Ishikawa (cell line): ENCODE measurements at regions not wholly inside any gene's neighbourhood (a gene's known extent, or its start where the extent isn't known, plus 50 kb on each side); places are given as distances from the start of the nearest gene placed in this dataset.

Experiments
- CEBPB ChIP-seq: IDR thresholded peaks from 2 replicates; pipeline ENCODE4 v1.6.1; 2012
- CREB1 ChIP-seq: IDR thresholded peaks from 2 replicates; pipeline ENCODE4 v1.6.1; 2012; ENCODE audit warnings: low read depth
- EGR1 ChIP-seq: IDR thresholded peaks from 2 replicates; pipeline ENCODE4 v1.6.1; 2012
- EP300 ChIP-seq: IDR thresholded peaks from 2 replicates; pipeline ENCODE4 v1.6.1; 2012; ENCODE audit warnings: borderline replicate concordance
- FOXM1 ChIP-seq: IDR thresholded peaks from 2 replicates; pipeline ENCODE4 v1.6.1; 2012; ENCODE audit warnings: low read depth, borderline replicate concordance
- NFIC ChIP-seq: IDR thresholded peaks from 2 replicates; pipeline ENCODE4 v1.6.1; 2012
- RAD21 ChIP-seq: IDR thresholded peaks from 2 replicates; pipeline ENCODE4 v1.6.1; 2012; ENCODE audit warnings: low read depth
- REST ChIP-seq: IDR thresholded peaks from 2 replicates; pipeline ENCODE4 v1.6.1; 2012; ENCODE audit warnings: low read depth, mild to moderate bottlenecking
- TAF1 ChIP-seq: IDR thresholded peaks from 2 replicates; pipeline ENCODE4 v1.6.1; 2012; ENCODE audit warnings: low read depth, mild to moderate bottlenecking
- TCF12 ChIP-seq: IDR thresholded peaks from 2 replicates; pipeline ENCODE4 v1.6.1; 2012; ENCODE audit warnings: low read depth
- TEAD4 ChIP-seq: IDR thresholded peaks from 2 replicates; pipeline ENCODE4 v1.6.1; 2012
- USF1 ChIP-seq: IDR thresholded peaks from 2 replicates; pipeline ENCODE4 v1.6.1; 2012
- YY1 ChIP-seq: IDR thresholded peaks from 2 replicates; pipeline ENCODE4 v1.6.1; 2012; ENCODE audit warnings: low read depth
- ZBTB7A ChIP-seq: IDR thresholded peaks from 2 replicates; pipeline ENCODE4 v1.6.1; 2012; ENCODE audit warnings: low read depth
- TF ChIP-seq, protein P1 (sequence below): IDR thresholded peaks from 2 replicates; pipeline ENCODE4 v1.6.1; 2012

DNA sequence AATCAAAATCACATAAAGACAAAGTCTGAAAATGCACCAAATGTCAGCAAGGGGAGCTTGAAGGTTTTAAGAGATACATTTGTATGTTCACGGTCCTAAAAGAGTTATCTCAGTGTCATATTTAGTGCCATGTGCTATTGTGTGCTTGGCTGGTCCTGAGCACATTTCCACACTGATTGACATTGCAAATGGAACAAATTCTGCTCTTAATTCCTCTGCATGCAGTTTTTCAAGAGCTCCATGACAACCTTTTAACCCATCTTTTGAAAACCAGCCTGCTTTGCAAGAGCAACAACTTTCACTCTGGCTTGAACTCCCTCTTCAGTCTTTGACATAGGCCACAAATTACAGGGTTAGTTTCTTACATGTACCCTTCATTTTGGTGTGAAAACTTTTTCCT is 175.4 kb upstream of the ACTBL2 start:
- no peak for TF ChIP-seq REST
- TF ChIP-seq TAF1, result no peak
- TF ChIP-seq, protein P1, sequence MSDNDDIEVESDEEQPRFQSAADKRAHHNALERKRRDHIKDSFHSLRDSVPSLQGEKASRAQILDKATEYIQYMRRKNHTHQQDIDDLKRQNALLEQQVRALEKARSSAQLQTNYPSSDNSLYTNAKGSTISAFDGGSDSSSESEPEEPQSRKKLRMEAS, result no peak
- no peak for TF ChIP-seq USF1
- no peak for TF ChIP-seq YY1
- TF ChIP-seq NFIC, result no peak
- no peak for TF ChIP-seq TCF12
- no peak for TF ChIP-seq CEBPB
- no peak for TF ChIP-seq EP300
- TF ChIP-seq CREB1, result no peak
- TF ChIP-seq EGR1, result no peak
- TF ChIP-seq RAD21, result no peak
- no peak for TF ChIP-seq FOXM1

GRCh38 chr5:57655228-57655627 is 172.6 kb upstream of the ACTBL2 start:
- no peak for TF ChIP-seq TCF12
- TF ChIP-seq EP300, result no peak
- TF ChIP-seq NFIC, result no peak
- TF ChIP-seq, protein P1, result no peak
- TF ChIP-seq ZBTB7A, result no peak

- TF ChIP-seq ZBTB7A (no peak), EP300 (no peak), TCF12 (no peak), YY1 (no peak), EGR1 (no peak), USF1 (no peak), CREB1 (no peak), FOXM1 (no peak), TAF1 (no peak), REST (no peak)
- TF ChIP-seq, protein P1, result no peak
Measured at GRCh38 chr5:57653636-57654290, 171.2 kb upstream of the ACTBL2 start.

- no peak for TF ChIP-seq YY1
- no peak for TF ChIP-seq RAD21
- no peak for TF ChIP-seq TAF1
- no peak for TF ChIP-seq REST
- no peak for TF ChIP-seq TCF12
- TF ChIP-seq NFIC, result no peak
- no peak for TF ChIP-seq EGR1
- no peak for TF ChIP-seq TEAD4
- no peak for TF ChIP-seq USF1
- TF ChIP-seq EP300, result no peak
- TF ChIP-seq CEBPB, result no peak
- no peak for TF ChIP-seq FOXM1
- TF ChIP-seq ZBTB7A, result no peak
- TF ChIP-seq CREB1, result no peak
Measured at GRCh38 chr5:57651127-57651526, 168.5 kb upstream of the ACTBL2 start.
